ENCODE measurements at regions not wholly inside any gene's neighbourhood (a gene's known extent, or its start where the extent isn't known, plus 50 kb on each side); places are given as distances from the start of the nearest gene placed in this dataset.

GRCh38 chr2:824524-824923 is 126.1 kb upstream of the SNTG2 start:
- DNase-seq: no peak

DNA sequence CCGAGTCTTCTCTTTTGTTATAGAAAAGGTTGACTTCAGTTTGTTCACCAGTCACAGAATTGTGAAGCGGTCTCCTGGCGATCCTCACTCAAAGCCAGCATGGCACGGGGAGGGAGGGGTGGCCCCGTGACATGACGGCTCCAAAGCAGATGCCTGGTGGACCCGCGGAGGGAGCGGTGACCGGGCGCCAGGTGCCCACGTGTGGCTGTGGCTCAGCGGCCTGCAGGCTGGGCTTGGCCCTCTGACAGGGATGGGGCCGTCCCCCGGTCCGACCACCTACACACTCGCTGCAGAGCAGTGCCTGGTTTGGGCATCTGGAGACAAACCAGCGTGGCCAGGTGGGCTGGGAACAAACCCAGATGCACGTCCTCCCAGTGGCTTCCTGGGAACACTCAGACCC is 129.1 kb upstream of the SNTG2 start:
- no peak for DNase-seq

- DNase-seq: no peak
These were observed 131.0 kb upstream of the SNTG2 start for GRCh38 chr2:819601-820000.

GRCh38 chr2:819121-819520 is 131.5 kb upstream of the SNTG2 start:
- DNase-seq: no peak

DNA sequence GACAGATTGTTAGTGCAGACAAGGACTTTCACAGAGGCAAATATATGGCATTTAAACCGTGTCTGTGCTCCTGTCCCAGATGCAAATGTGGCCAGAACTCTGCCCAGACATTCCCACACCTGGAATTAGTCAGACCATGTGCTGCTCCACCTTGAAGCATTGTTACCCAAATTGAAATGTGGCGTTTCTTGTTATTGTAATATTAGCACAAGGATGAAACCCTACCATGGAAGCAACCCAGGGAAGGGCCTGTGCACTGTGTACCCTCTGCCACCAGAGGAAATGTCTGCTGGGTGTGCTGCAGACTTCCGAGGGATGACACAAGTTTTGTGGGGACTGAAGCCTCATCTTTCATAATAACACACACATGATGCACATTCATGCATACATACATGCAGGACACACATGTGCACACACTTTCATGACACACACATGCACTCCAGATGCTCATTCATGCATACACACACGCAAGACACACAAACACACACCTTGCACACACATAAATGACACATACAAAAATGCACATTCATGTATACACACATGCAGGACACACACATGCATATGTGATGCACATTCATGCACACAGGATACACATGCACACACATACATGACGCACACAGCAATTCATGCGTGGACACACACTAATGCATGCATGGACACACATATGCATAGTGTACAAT is 133.2 kb upstream of the SNTG2 start:
- DNase-seq: no peak

DNA sequence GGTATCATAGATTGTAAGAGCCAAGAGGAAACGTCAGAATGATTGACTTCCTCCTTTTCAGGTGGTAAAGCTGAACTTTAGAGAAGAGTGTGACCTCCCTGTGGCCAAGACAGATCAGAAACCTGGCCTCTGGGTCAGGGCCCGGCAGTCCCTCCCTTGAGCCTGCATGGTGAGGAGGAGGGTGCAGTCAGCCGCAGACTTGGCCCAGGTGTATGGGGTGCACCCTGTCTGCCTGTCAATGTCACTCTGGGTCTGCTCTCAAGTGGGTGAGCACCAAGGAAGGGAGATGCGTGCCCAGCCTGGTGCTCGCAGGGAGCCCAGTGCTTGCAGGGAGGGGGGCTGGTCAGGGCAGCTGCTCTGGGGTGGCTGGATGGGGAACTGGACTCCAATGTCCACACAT is 134.4 kb upstream of the SNTG2 start:
- DNase-seq: no peak

- no peak for DNase-seq
These were observed 133.2 kb upstream of the TMEM18 start for GRCh38 chr2:810397-810796.

GRCh38 chr2:807300-807699 is 130.1 kb upstream of the TMEM18 start:
- no peak for DNase-seq

DNA sequence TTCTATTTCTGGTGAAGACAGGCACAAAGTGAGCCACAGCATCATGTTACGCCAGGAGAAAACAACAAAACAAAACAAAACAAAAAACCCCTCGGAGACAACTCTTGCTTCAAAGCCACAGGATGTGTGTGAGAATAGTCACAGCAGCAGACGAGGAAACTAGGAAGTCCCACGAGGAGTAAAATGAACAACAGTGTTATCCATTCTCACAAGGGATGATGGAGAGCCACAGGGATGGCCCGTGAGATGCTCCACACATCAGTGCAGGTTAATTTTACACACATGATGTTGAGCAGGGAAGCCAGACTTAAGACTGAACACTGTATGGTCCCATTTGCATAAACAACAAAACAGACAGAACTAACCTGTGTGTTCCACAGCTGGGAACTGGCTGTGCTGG is 128.5 kb upstream of the TMEM18 start:
- no peak for DNase-seq

GRCh38 chr2:797993-798392 is 120.8 kb upstream of the TMEM18 start:
- no peak for DNase-seq

DNA sequence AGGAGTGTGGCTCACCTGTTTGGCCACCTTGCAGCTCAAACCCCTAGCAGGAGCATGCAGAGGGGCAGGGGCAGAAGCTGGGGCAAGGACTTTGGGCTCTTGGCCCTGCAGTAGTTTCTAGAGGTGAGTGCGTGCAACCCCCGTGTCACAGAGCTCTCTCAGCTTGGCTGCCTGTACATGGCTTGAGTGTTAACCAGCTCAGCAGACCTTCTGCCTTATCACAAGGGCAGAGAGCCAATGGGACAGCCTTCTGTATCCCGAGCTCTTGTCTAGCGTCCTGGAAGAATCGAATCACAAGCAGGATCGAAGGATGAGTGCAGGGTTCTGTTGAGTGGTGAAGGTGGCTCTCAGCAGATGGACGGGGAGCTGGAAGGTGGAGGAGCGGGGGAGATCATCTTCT is 120.3 kb upstream of the TMEM18 start:
- no peak for DNase-seq

DNA sequence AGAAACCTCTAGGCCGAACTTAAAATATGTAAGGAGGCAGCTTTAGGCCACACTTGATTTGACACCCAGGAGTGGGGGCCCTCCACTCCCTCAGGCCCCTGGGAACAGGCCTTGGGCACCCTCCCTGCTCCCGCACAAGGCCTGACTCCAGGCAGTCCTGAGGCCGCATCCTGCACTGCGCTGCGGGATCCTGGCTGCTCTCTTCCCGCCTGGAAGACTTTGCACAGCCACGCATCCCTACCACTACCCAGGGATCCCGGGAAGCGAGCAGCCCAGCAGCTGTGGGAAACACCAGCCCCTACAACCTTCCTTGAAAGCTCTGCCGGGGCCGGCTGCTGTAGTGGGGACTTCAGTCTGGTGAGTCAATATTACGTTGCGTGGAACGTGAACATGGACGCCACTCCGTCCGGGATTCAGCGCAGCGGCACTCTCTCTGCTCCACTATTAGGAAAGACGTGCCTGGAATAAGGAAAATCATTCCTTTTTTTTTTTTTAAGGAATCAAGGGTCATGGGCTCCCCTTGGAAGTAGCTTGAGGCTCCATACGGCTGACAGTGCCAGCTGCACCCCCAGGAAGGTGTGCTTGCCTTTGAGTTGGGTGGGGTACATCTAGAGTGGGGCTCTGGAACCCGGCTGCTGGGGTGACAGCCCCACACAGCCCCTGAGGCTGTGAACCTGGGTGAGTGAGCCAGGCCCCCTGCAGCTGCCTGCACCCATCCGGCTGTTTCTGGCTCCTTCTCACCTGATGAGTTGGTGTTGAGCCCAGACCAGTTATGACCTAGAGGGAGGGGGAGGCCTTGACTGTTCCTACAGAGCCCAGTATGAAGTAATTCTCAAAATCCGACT is 119.2 kb upstream of the TMEM18 start:
- no peak for DNase-seq

DNA sequence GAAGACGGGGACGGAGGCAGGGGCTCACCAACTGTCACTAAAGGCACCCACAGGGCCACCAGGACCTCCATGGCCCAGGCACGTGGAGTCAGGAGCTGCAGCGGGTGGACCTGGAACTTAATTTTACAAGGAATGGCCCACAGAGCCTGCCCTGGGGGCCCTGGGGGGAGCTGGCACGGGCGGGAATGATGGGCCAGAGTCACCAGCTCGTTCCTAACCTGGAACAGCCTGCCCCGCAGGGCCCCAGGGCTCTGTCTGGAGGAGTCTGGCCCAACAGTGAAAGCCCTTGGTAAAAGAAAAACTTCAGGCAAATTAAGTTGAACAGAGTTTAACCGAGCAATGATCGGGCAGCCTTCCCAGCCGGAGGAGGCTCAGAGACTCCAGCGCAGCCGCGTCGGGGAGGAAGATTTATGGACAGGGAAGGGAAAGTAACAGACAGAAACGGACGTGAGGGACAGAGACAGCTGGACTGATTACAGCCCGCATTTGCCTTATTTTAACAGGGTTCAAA is 118.4 kb upstream of the TMEM18 start:
- DNase-seq: no peak

GRCh38 chr2:794554-795241 is 117.5 kb upstream of the TMEM18 start:
- no peak for DNase-seq

GRCh38 chr2:793236-793635 is 116.0 kb upstream of the TMEM18 start:
- DNase-seq: no peak

DNA sequence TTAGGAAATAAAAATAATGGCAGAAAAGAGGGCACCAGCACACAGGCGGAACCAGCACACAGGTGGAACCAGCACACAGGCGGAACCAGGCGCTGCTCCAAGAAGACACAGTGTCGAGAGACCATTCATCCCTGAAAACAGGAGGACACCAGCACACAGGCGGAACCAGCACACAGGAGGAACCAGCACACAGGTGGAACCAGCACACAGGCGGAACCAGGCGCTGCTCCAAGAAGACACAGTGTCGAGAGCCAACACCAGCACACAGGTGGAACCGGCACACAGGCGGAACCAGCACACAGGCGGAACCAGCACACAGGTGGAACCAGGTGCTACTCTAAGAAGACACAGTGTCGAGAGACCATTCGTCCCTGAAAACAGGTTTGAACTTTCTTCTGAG is 115.5 kb upstream of the TMEM18 start:
- no peak for DNase-seq

- DNase-seq: no peak
These were observed 113.5 kb upstream of the TMEM18 start for GRCh38 chr2:790634-791245.

GRCh38 chr2:790081-790480 is 112.9 kb upstream of the TMEM18 start:
- DNase-seq: no peak

DNA sequence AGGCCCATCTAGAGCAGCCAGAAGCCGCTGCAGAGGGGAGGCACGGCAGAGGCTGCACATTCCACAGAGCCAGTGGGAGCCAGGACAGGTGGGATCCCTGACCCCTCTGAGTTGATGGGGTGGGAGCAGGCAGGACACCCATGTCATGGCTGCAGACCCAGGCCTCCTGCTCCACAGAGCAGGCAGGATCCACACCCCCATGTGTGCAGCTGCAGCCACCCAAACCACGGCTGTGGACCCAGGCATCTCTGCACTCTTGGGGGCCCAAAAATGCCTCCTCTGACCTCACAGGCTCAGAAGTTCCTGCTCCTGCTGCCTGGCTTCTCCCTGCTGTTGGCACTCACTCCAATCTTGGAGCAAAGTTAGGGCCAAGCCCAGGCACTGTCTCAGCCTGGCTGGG is 112.3 kb upstream of the TMEM18 start:
- DNase-seq: no peak

DNA sequence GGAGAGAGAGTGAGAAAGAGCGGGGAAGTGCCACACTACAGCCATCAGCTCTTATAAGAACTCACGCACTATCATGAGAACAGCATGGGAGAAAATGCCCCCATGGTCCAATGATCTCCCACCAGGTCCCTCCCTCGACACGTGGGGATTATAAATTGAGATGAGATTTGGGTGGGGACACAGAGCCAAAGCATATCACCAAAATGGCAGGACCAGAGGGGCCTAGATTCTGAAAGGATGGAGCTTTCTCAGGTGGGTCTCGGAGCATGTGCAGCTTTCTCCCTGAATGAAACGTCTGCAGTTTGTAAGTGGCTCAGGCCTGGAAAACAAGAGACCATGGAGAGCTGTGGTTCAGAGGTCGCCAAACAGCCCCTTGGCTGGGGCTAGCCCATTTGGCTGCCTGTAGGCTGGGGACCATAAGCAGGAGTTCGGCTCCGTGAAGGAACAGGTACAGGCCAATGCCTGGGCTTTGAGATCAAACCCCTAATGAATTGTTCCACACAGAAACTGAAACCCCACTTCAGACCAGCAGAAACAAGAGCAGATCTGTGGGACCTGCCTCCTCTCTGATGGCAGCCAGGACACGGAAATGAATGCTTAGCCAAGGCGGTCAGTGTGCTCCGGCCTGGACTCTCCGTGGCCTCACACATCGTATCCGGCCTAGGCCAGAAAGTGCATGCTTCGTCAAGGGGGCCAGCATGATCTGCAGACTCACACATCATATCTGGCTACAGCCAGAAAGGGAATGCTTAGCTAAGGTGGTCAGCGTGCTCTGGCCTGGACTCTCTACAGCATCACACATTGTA is 111.2 kb upstream of the TMEM18 start:
- DNase-seq: no peak

DNA sequence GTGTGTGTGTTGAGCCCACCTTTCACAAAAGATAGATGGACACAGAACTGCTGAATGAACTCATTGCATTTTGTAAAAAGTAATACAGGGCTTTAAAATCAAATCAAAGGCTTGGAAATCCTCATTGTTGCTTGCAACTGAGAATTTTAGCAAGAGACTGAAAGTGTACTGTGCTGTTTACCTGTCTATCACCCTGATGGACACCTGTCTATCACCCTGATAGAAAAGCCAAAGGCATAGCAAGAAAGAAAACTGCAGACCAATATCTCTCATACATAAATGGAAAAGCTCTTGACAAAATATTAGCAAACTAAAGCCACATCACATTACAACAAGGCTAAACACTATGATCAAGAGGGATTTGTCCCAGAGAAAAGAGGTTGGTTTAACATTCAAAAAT is 107.5 kb upstream of the TMEM18 start:
- no peak for DNase-seq

GRCh38 chr2:780581-780980 is 103.4 kb upstream of the TMEM18 start:
- no peak for DNase-seq

GRCh38 chr2:780002-780401 is 102.8 kb upstream of the TMEM18 start:
- DNase-seq: no peak
